ENCODE measurements at regions not wholly inside any gene's neighbourhood (a gene's known extent, or its start where the extent isn't known, plus 50 kb on each side); places are given as distances from the start of the nearest gene placed in this dataset.

DNA sequence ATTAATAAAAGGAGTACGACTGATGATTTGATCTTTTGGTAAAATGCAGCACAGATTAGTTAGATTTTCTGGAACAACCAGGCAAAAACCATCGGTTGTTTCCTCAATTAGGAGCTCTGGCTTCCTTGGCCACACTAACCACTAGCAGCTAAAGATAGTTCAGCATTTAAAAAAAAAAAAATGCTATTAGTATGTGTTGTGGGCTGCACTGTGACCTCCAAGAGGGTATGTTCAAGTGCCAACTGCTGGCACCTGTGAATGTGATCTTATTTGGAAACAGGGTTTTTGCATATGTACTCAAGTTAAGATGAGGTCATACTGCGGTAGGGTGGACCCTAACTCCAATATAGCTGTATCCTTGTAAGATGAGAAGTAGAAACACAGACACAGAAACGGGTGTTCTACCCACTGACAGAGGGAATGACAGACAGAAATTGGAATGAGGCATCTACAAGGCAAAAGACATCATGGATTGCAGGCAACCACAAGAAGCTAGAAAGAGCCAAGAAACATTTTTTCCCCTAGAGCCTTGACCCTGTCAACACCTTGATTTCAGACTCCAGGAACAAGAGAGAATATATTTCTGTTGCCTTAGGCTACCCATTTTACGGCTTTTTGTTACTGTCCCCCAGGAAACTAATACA is 534.6 kb upstream of the ROBO2 start:
- TF ChIP-seq CTCF (IDR thresholded peaks at IDR 0.05) = no peak
- TF ChIP-seq POLR2A (IDR thresholded peaks at IDR 0.05) = no peak

Data from Peyer's patch (tissue), 4 donors.